T-cell (primary cell): ENCODE measurements at regions not wholly inside any gene's neighbourhood (a gene's known extent, or its start where the extent isn't known, plus 50 kb on each side); places are given as distances from the start of the nearest gene placed in this dataset.

Experiments
- ATAC-seq, 4 experiments: fragments of 200-7000 bp in 3 of 4; fragments of 150-1000 bp in 1 of 4; cut with Tn5 transposase; replicated peaks in 1 of 4; 1 replicate in 3 of 4; 2 replicates in 1 of 4; pipeline ENCODE4 v1.10.0; 2021; ENCODE audit warnings: moderate library complexity in 3 of 4, mild to moderate bottlenecking in 2 of 4, moderate number of reproducible peaks in 1 of 4
- CTCF ChIA-PET, 2 donors: fragments of 300-600 bp; sonication (Branson Sonifier 250); formaldehyde crosslinking; loops; one replicate each; lab custom pipeline; 2022; ENCODE audit warnings: antibody characterized with exemption in 2 of 2; lab: Charles Lee
- POLR2A ChIA-PET, 2 donors: fragments of 300-600 bp; sonication (Branson Sonifier 250); formaldehyde crosslinking; loops; one replicate each; lab custom pipeline; 2022; ENCODE audit warnings: antibody characterized with exemption in 2 of 2; lab: Charles Lee
- DNase-seq, 35 experiments: peaks; one replicate each; pipeline versions ENCODE4 v3.0.0 to v3.0.0-alpha.2; 2013 to 2023
- H3K27ac ChIP-seq: one replicate; pipeline ENCODE4 v1.5.1; 2013; ENCODE audit warnings: low read length
- H3K27me3 ChIP-seq, 2 experiments: replicated peaks in 1 of 2; 1 replicate in 1 of 2; 2 replicates in 1 of 2; pipeline versions ENCODE4 v1.6.1 to v1.7.0; 2013; ENCODE audit warnings: low read length in 1 of 2, mixed read lengths in 1 of 2; ENCODE audit not compliant: control insufficient read depth in 2 of 2, insufficient read depth in 2 of 2; ENCODE audit errors: extremely low read depth in 1 of 2
- H3K36me3 ChIP-seq, 2 donors: 1 replicate in 1 of 2; 2 replicates in 1 of 2; pipeline versions ENCODE4 v1.6.1 to v1.7.0; 2013; ENCODE audit warnings: low read length in 1 of 2; ENCODE audit not compliant: control insufficient read depth in 2 of 2, insufficient read depth in 1 of 2; ENCODE audit errors: extremely low read depth in 1 of 2
- H3K4me1 ChIP-seq, 2 experiments: 1 replicate in 1 of 2; 2 replicates in 1 of 2; pipeline versions ENCODE4 v1.6.1 to v1.7.0; 2013; ENCODE audit warnings: low read length in 2 of 2, mixed read lengths in 1 of 2; ENCODE audit not compliant: insufficient read depth in 2 of 2, control insufficient read depth in 1 of 2; ENCODE audit errors: extremely low read depth in 1 of 2
- H3K4me3 ChIP-seq, 2 donors: 1 replicate in 1 of 2; 2 replicates in 1 of 2; pipeline versions ENCODE4 v1.5.1 to v1.7.0; 2013; ENCODE audit warnings: mild to moderate bottlenecking in 2 of 2, low read length in 1 of 2, moderate library complexity in 1 of 2; ENCODE audit not compliant: control insufficient read depth in 1 of 2; ENCODE audit errors: extremely low read depth in 1 of 2
- H3K9me3 ChIP-seq: 2 replicates; pipeline ENCODE4 v1.7.0; 2013
- H3K27ac Mint-ChIP-seq, 2 donors: one replicate each; pipeline ENCODE4 v1.8.0; 2020 to 2021; ENCODE audit warnings: mild to moderate bottlenecking in 2 of 2, mixed read lengths in 2 of 2
- H3K27me3 Mint-ChIP-seq, 2 donors: one replicate each; pipeline ENCODE4 v1.8.0; 2021 to 2022; ENCODE audit warnings: mixed read lengths in 2 of 2
- H3K36me3 Mint-ChIP-seq: one replicate; pipeline ENCODE4 v1.8.0; 2021; ENCODE audit warnings: mixed read lengths
- H3K4me1 Mint-ChIP-seq, 3 donors: one replicate each; pipeline ENCODE4 v1.8.0; 2020 to 2022; ENCODE audit warnings: mixed read lengths in 3 of 3, mild to moderate bottlenecking in 1 of 3
- H3K4me3 Mint-ChIP-seq, 3 donors: one replicate each; pipeline ENCODE4 v1.8.0; 2020 to 2022; ENCODE audit warnings: mild to moderate bottlenecking in 3 of 3, mixed read lengths in 3 of 3, moderate library complexity in 3 of 3
- H3K9me3 Mint-ChIP-seq, 3 donors: one replicate each; pipeline ENCODE4 v1.8.0; 2020 to 2022; ENCODE audit warnings: mixed read lengths in 3 of 3
- WGBS: methylation state at CpG from one replicate; pipeline ENCODE4 v1.1.5; 2013; ENCODE audit warnings: missing lambda C conversion rate; ENCODE audit not compliant: insufficient coverage; 5-methylcytosine and 5-hydroxymethylcytosine counted together

GRCh38 chr7:13416544-13416943 lies 572.9 kb downstream of the ETV1 start:
- Mint-ChIP-seq H3K4me3 (no peak overlapping the region), H3K27ac (no peak overlapping the region), H3K27me3 (no peaks in the 10 kb centered on the region), H3K4me1 (no peaks in the 10 kb centered on the region), H3K36me3 (no peaks in the 10 kb centered on the region), H3K9me3 (peaks cover 5 to 14% (median 12%) of the 10 kb centered on the region in 3 donors)
- ChIA-PET POLR2A (no interaction called here), CTCF (no interaction called here)
- Histone ChIP-seq H3K9me3 (no peaks in the 10 kb centered on the region), H3K27ac (no peak overlapping the region), H3K4me1 (no peaks in the 10 kb centered on the region), H3K4me3 (no peak overlapping the region), H3K36me3 (no peaks in the 10 kb centered on the region), H3K27me3 (no peaks in the 10 kb centered on the region)
- WGBS, result no CpG with 5 or more reads among the region's 1 CpG
- ATAC-seq (no peak), DNase-seq (no peak)

DNA sequence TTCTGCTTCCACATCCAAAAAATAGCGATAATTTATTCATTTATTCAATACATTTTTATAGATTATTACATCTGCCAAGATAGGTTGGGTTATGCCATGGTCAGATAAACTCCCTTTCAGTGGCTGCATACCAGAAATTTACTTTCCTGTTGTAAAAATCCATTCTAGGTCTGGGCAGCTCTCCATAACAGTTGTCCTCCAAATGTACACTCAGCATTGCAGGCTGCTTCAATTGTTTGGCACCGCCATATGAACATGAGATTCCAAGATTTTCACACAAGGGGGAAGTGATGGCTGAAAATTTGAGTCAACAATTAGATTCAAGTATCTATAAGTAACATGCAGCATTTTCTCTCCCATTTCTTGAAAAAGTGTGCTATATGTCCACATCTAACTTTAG lies 568.7 kb downstream of the ETV1 start:
- no peaks in the 10 kb centered on the region for H3K36me3 ChIP-seq
- POLR2A ChIA-PET, result no interaction called here
- H3K4me1 ChIP-seq, result no peaks in the 10 kb centered on the region
- H3K9me3 Mint-ChIP-seq, result peaks cover 5 to 25% (median 21%) of the 10 kb centered on the region in 3 donors
- CTCF ChIA-PET, result no interaction called here
- DNase-seq (no peak), ATAC-seq (no peak)
- H3K36me3 Mint-ChIP-seq, result no peaks in the 10 kb centered on the region
- no peak overlapping the region for H3K27ac ChIP-seq
- H3K4me3 Mint-ChIP-seq, result no peak overlapping the region
- H3K9me3 ChIP-seq, result no peaks in the 10 kb centered on the region
- no peak overlapping the region for H3K4me3 ChIP-seq
- H3K4me1 Mint-ChIP-seq, result no peaks in the 10 kb centered on the region
- no peaks in the 10 kb centered on the region for H3K27me3 ChIP-seq
- H3K27ac Mint-ChIP-seq, result no peak overlapping the region
- WGBS, result no CpG with 5 or more reads among the region's 2 CpGs
- H3K27me3 Mint-ChIP-seq, result no peaks in the 10 kb centered on the region

DNA sequence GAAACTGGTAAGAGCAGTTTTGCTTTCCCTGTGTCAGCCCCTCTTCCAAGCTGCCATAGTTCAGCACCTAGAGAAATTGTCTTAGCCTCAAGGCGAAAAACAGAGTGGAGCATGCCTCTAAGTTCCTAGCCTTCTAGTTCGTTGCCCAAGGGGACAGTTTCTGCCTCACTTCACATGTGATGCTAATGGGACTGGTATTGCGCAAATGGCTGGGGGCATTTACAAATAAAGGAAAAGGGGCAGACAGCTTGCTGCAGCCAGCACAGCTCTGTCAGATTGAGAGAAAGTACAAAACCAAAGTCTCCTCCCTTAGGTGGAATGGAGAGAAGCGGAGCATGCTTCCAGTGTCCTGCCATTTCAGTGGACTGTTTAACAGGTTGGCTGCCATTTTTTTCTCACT lies 567.7 kb downstream of the ETV1 start:
- H3K27me3 Mint-ChIP-seq, result no peaks in the 10 kb centered on the region
- Histone ChIP-seq H3K27me3 (no peaks in the 10 kb centered on the region), H3K4me1 (no peaks in the 10 kb centered on the region), H3K4me3 (no peak overlapping the region), H3K27ac (no peak overlapping the region), H3K36me3 (no peaks in the 10 kb centered on the region), H3K9me3 (no peaks in the 10 kb centered on the region)
- no peak overlapping the region for H3K27ac Mint-ChIP-seq
- 87% methylated on average over 3 of the region's 4 CpGs for WGBS
- ChIA-PET POLR2A (no interaction called here), CTCF (no interaction called here)
- DNase-seq (no peak), ATAC-seq (no peak)
- H3K9me3 Mint-ChIP-seq, result peaks cover 5 to 25% (median 21%) of the 10 kb centered on the region in 3 donors
- H3K36me3 Mint-ChIP-seq, result no peaks in the 10 kb centered on the region
- no peaks in the 10 kb centered on the region for H3K4me1 Mint-ChIP-seq
- no peak overlapping the region for H3K4me3 Mint-ChIP-seq

DNA sequence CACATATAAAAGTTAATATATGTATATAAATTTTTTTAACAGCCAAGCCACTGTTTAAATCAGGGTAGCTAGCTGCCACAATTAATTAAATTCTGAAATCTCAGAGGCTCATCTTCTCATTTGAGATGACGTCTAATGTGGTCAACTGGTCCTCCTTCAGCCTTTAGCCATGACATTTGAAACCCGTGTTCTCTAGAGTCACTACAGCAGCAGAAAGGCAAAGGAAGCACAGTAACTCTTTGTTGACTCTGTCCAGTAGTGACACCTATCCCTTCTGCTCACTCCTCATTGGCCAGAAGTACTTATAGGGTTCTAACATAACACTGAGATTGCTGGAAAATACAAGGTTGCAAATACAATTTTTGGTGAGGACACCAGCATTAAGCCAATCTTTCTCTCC lies 555.5 kb downstream of the ETV1 start:
- POLR2A ChIA-PET, result no interaction called here

GRCh38 chr7:13442226-13442625 lies 547.2 kb downstream of the ETV1 start:
- CTCF ChIA-PET, result no interaction called here
- H3K4me3 Mint-ChIP-seq, result no peak overlapping the region
- H3K27me3 Mint-ChIP-seq, result no peaks in the 10 kb centered on the region
- POLR2A ChIA-PET, result no interaction called here
- Histone ChIP-seq H3K9me3 (no peaks in the 10 kb centered on the region), H3K4me1 (no peaks in the 10 kb centered on the region), H3K27ac (no peak overlapping the region), H3K36me3 (no peaks in the 10 kb centered on the region), H3K27me3 (no peaks in the 10 kb centered on the region), H3K4me3 (no peak overlapping the region)
- no peaks in the 10 kb centered on the region for H3K4me1 Mint-ChIP-seq
- H3K9me3 Mint-ChIP-seq, result no peaks in the 10 kb centered on the region
- no peak overlapping the region for H3K27ac Mint-ChIP-seq
- DNase-seq (no peak), ATAC-seq (no peak)
- no CpG with 5 or more reads among the region's 1 CpG for WGBS
- no peaks in the 10 kb centered on the region for H3K36me3 Mint-ChIP-seq

More for the DNA sequence above, 555.5 kb downstream of the ETV1 start:
- Histone ChIP-seq H3K9me3 (no peaks in the 10 kb centered on the region), H3K4me3 (no peak overlapping the region), H3K27ac (no peak overlapping the region), H3K27me3 (no peaks in the 10 kb centered on the region), H3K4me1 (no peaks in the 10 kb centered on the region), H3K36me3 (no peaks in the 10 kb centered on the region)
- Mint-ChIP-seq H3K36me3 (no peaks in the 10 kb centered on the region), H3K9me3 (peaks cover 0 to 6% (median 0%) of the 10 kb centered on the region in 3 donors), H3K27ac (no peak overlapping the region), H3K4me3 (no peak overlapping the region), H3K4me1 (no peaks in the 10 kb centered on the region), H3K27me3 (no peaks in the 10 kb centered on the region)
- CTCF ChIA-PET, result interaction anchor here in 1 of 2 donors (0.7 kb wide), 1 partner anchor 105 kb away, joined by 4 read pairs; no protein-coding TSS in a partner anchor
- no peak for ATAC-seq
- no peak for DNase-seq
- 89% methylated on average over 2 of the region's 2 CpGs for WGBS

DNA sequence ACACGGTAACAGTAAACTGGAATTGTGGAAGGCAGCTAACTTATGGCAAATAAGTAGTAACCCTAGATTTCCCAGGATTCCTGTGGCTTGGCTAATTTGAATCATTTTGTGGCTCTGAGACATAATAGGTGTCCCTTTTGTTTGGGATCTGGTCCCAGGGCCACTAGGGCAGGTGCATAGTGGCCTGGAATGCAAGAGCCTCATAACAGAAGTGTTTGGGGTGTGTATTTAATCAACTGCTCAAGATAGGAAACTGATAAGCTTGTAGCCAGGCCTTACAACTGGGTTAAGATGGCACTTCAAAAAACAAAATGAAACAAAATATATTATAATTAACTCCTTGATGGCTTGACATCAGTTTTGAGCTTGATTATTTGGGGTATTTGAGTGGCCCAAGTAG lies 541.8 kb downstream of the ETV1 start:
- 80% methylated on average over 1 of the region's 1 CpG for WGBS
- no peak overlapping the region for H3K4me3 Mint-ChIP-seq
- Histone ChIP-seq H3K27me3 (no peaks in the 10 kb centered on the region), H3K36me3 (no peaks in the 10 kb centered on the region), H3K9me3 (no peaks in the 10 kb centered on the region), H3K4me3 (no peak overlapping the region), H3K27ac (no peak overlapping the region), H3K4me1 (no peaks in the 10 kb centered on the region)
- no peaks in the 10 kb centered on the region for H3K27me3 Mint-ChIP-seq
- CTCF ChIA-PET, result no interaction called here
- H3K9me3 Mint-ChIP-seq, result peaks cover 0 to 2% (median 0%) of the 10 kb centered on the region in 3 donors
- H3K4me1 Mint-ChIP-seq, result no peaks in the 10 kb centered on the region
- POLR2A ChIA-PET, result no interaction called here
- no peak overlapping the region for H3K27ac Mint-ChIP-seq
- ATAC-seq (no peak), DNase-seq (no peak)
- no peaks in the 10 kb centered on the region for H3K36me3 Mint-ChIP-seq

DNA sequence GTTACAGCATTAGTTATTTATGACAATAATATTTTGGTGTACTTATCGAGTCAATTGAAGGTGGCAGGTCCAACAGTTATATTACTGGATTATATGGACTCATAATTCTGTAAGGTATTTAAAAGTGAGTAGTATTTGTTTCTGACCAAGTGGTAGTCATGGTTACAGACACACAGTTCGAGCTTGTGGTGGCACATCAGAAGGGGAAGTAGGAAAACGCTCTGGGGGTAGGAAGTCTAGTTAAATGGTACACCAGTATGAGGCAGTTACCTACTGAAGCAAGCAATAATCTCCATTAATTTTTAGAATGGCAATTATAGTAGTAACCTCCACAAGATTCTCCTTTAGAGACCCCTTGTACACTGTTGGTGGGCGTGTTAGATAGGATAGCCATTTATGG lies 541.2 kb downstream of the ETV1 start:
- Histone ChIP-seq H3K27me3 (no peaks in the 10 kb centered on the region), H3K9me3 (no peaks in the 10 kb centered on the region), H3K4me1 (no peaks in the 10 kb centered on the region), H3K27ac (no peak overlapping the region), H3K36me3 (no peaks in the 10 kb centered on the region), H3K4me3 (no peak overlapping the region)
- no peak overlapping the region for H3K27ac Mint-ChIP-seq
- no peaks in the 10 kb centered on the region for H3K27me3 Mint-ChIP-seq
- peaks cover 0 to 2% (median 0%) of the 10 kb centered on the region in 3 donors for H3K9me3 Mint-ChIP-seq
- no peak overlapping the region for H3K4me3 Mint-ChIP-seq
- no peak for DNase-seq
- WGBS, result 40% methylated on average over 1 of the region's 4 CpGs
- H3K36me3 Mint-ChIP-seq, result no peaks in the 10 kb centered on the region
- no peaks in the 10 kb centered on the region for H3K4me1 Mint-ChIP-seq
- ChIA-PET CTCF (no interaction called here), POLR2A (no interaction called here)
- no peak for ATAC-seq
